ENCODE measurements at regions not wholly inside any gene's neighbourhood (a gene's known extent, or its start where the extent isn't known, plus 50 kb on each side); places are given as distances from the start of the nearest gene placed in this dataset.

DNA sequence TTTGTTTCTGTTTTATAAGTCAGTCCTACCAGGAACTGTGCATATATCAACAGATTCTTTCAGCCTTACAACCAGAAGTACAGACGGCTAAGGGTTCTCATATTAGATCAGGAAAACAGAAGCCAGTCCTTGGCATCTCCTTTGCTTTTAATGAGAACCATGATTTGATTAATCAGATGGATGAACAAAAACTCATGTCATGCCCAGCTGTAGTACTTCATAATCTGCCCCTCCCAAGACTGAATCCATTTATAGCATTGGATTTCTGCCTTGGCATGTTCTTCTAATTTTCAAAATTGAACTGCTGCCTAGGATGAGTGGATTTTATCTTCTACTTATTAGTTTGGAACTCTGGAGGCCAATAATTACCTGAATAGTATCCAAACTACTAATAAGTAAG is 617.2 kb downstream of the SLITRK5 start:
- TF ChIP-seq, protein P1, sequence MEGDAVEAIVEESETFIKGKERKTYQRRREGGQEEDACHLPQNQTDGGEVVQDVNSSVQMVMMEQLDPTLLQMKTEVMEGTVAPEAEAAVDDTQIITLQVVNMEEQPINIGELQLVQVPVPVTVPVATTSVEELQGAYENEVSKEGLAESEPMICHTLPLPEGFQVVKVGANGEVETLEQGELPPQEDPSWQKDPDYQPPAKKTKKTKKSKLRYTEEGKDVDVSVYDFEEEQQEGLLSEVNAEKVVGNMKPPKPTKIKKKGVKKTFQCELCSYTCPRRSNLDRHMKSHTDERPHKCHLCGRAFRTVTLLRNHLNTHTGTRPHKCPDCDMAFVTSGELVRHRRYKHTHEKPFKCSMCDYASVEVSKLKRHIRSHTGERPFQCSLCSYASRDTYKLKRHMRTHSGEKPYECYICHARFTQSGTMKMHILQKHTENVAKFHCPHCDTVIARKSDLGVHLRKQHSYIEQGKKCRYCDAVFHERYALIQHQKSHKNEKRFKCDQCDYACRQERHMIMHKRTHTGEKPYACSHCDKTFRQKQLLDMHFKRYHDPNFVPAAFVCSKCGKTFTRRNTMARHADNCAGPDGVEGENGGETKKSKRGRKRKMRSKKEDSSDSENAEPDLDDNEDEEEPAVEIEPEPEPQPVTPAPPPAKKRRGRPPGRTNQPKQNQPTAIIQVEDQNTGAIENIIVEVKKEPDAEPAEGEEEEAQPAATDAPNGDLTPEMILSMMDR (IDR thresholded peaks at IDR 0.05; ENCODE audit: insufficient read depth, low read length) = no peak
- TF ChIP-seq POLR2AphosphoS5 (IDR thresholded peaks at IDR 0.05; ENCODE audit: low read depth) (no peak), GABPA (IDR thresholded peaks at IDR 0.05; ENCODE audit: low read depth) (no peak), SPI1 (IDR thresholded peaks at IDR 0.05; ENCODE audit: borderline replicate concordance, low read depth) (no peak)
- TF ChIP-seq, protein P2, sequence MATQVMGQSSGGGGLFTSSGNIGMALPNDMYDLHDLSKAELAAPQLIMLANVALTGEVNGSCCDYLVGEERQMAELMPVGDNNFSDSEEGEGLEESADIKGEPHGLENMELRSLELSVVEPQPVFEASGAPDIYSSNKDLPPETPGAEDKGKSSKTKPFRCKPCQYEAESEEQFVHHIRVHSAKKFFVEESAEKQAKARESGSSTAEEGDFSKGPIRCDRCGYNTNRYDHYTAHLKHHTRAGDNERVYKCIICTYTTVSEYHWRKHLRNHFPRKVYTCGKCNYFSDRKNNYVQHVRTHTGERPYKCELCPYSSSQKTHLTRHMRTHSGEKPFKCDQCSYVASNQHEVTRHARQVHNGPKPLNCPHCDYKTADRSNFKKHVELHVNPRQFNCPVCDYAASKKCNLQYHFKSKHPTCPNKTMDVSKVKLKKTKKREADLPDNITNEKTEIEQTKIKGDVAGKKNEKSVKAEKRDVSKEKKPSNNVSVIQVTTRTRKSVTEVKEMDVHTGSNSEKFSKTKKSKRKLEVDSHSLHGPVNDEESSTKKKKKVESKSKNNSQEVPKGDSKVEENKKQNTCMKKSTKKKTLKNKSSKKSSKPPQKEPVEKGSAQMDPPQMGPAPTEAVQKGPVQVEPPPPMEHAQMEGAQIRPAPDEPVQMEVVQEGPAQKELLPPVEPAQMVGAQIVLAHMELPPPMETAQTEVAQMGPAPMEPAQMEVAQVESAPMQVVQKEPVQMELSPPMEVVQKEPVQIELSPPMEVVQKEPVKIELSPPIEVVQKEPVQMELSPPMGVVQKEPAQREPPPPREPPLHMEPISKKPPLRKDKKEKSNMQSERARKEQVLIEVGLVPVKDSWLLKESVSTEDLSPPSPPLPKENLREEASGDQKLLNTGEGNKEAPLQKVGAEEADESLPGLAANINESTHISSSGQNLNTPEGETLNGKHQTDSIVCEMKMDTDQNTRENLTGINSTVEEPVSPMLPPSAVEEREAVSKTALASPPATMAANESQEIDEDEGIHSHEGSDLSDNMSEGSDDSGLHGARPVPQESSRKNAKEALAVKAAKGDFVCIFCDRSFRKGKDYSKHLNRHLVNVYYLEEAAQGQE (IDR thresholded peaks at IDR 0.05; ENCODE audit: insufficient replicate concordance, low read depth) = no peak
